SHP77 (cell line): ENCODE measurements at regions not wholly inside any gene's neighbourhood (a gene's known extent, or its start where the extent isn't known, plus 50 kb on each side); places are given as distances from the start of the nearest gene placed in this dataset.
"Not testable (repeated sequence)": the region's sequence is repeated elsewhere in the genome, so short reads cannot be mapped to it uniquely, and the experiment has no call there.

Experiments
- DNase-seq, 2 experiments: peaks; one replicate each; lab custom pipeline; 2025; lab: John Stamatoyannopoulos, UW

DNA sequence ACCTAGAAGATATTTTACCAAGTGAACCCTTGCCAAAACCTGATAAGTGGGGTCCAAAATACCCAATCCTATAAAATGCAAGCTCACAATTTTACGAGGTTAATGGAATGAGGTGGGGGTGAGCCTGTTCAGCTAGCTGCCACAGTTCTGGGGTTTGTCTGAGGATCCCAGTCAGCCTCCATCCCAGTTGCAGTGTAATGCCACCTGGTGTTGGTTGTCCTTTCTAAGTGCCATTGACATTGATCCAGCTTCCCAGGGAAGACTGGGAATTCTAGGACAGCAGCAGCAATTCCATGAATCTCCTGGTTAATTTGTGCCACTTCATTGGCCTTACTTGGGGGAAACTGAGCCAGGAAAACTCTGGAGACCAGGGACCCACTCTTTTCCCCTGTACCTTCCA, 298.3 kb downstream of the RWDD3 start:
- no peak for DNase-seq

- DNase-seq, result no peak
Measured at GRCh38 chr1:95534985-95535384, 301.0 kb downstream of the RWDD3 start.

- no peak for DNase-seq
Measured at GRCh38 chr1:95535614-95536013, 301.6 kb downstream of the RWDD3 start.

DNA sequence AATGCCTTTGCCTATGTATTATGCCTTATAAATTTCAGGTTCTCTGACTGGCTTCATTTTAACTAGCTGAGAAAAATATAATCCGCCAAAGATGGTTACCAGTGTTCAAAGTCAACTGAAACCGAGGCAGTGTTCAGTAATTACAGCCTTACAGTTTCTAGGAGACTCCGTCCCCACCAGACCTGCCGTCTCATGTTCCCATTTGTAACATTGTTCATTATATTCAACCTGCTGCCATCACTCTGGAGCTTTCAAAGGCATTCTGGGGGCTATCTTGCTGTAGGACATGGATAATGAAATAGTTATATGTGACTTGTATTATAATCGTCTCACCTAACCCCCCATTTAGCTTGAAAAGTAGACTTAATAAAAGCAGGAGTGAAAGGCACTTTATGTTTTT, 302.5 kb downstream of the RWDD3 start:
- DNase-seq, result no peak

DNA sequence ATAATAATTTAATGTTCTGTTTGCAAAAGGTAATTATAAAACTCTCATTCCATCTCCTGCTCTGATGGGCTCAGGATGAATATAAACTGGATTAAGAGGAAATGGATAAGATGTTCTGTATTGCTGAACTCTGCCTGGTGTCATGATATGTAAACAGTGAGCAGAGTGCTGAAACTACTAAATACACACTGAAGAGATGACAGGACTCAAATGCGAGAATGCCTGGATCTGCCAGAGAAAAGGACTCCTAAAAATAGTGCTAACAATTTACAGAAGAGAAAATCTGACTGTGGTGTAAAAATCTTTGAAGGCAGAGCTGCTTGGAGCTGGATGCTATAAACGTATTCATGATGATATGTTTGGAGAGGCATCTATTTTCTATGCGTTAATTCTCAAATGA, 303.2 kb downstream of the RWDD3 start:
- no peak for DNase-seq

GRCh38 chr1:95538242-95538641, 304.2 kb downstream of the RWDD3 start:
- DNase-seq, result not testable (repeated sequence)

- DNase-seq, result no peak
Measured at GRCh38 chr1:95542936-95543335, 308.9 kb downstream of the RWDD3 start.

DNA sequence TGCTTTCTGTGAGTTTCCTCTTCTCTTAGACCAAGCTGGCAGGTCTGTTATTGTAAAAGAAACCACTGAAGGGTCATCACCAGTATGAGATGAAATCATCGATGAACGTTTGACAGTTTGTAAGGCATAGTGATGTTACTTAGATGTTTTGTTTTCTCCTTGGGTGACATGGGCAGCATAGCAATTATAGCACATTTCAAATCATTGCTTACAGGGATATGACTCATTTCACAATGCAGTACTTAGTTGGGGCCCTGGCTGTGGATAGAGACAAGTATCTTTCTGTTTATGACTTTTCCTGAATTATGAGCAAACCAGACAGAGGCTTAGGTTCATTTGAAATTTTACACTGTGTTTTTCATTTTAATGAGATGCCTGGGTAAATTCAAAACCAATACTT, 313.0 kb downstream of the RWDD3 start:
- DNase-seq, result no peak

DNA sequence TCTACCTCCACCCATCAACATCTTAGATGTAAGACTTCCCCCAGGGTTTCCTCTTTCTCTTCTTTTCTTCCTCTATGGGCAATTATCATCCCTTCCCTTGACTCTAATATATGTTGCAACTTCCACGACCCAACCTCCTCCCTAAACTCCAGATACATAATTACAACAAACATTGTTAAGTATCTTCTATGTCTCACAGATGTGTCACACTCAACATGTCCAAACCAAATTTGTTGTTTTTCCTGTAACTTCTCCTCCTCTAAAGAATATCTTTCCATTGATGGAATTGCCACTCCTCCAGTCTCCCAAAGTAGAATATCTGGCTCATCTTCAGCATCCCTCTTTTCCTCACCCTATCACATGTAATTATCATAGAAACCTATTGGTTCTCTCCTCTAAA, 314.2 kb downstream of the RWDD3 start:
- no peak for DNase-seq

GRCh38 chr1:95551201-95551600, 317.2 kb downstream of the RWDD3 start:
- no peak for DNase-seq

DNA sequence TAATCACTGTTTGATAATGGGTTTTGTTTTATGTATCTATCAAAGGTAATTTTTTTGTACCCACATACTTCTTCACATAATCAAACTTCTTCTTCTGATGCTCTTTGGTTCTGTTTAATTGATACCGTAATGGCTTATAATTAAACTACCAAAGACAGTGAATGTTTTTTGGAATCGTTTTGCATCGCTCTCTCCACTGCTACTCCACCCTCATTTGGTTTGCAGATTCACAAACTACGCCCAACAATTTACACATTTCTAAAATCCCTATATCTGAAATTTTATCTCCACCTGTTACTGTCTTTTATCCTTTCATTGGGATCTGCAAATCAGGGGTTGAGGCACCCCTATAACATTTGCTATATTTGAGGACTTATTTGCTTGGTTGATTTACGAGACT, 319.6 kb downstream of the RWDD3 start:
- DNase-seq, result no peak

- no peak for DNase-seq
Measured at GRCh38 chr1:95554408-95554807, 320.4 kb downstream of the RWDD3 start.

GRCh38 chr1:95558791-95559190, 324.8 kb downstream of the RWDD3 start:
- no peak for DNase-seq

DNA sequence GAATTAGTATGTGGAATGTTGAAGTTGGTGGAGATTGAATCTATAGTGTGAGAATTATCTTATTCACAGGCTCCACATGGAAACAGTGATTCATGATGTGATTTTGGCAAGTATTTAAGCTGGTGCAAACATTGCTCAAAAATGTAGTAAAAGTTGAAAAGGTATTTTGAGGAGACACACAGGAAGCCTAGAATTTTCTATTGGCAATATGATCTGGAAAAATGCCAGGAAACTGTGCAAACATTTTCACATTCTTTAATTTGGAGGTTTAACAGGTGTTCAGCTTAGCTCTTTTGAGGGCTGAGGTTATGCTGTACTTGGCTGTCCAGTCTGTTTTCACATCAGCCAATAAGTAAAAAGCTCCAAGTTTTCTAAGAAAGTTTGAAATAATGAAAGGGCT, 327.3 kb downstream of the RWDD3 start:
- DNase-seq, result no peak

DNA sequence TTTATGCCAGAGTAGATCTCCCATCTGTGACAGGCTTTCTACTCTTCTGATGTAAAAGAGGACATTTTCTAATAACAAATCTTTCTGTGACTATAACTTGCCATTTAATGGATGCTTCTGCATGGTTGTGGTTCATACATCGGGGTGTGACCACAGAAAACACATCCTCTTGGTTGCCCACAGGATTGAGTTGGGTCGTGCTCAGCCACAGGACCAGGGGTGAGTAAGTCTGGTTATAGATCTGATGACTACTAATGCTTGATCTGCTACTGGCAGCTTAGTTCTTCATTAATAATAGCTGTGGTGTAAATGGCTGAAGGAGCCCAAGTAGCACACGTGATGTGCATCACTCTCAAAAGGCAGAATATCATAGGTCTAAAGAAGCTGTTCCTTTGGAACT, 328.2 kb downstream of the RWDD3 start:
- DNase-seq, result no peak

GRCh38 chr1:95572002-95572401, 338.0 kb downstream of the RWDD3 start:
- DNase-seq, result no peak

GRCh38 chr1:95572962-95573361, 339.0 kb downstream of the RWDD3 start:
- no peak for DNase-seq

- DNase-seq, result no peak
Measured at GRCh38 chr1:95575291-95575690, 341.3 kb downstream of the RWDD3 start.

- no peak for DNase-seq
Measured at GRCh38 chr1:95578462-95578861, 344.5 kb downstream of the RWDD3 start.

GRCh38 chr1:95582191-95582590, 348.2 kb downstream of the RWDD3 start:
- no peak for DNase-seq

DNA sequence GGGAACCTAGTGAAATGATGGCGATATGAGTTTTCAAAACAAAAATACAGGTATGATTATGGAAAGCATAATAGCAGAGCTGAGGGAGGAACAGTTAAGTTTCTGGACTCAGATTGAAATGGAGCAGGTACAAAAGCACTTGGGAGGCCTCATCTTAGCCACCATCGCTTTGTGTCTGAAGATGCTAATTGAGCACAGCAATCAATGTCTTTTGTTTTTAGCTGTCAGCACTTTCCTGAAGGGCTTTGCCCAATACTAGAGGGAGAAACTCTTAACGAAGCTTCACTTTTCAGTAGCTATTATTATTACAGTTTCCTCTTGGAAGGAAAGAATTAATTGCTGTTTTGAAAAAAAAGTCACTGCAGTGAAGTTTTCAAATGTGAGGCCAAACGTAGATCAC, 348.7 kb downstream of the RWDD3 start:
- no peak for DNase-seq

GRCh38 chr1:95583661-95584210, 349.7 kb downstream of the RWDD3 start:
- no peak for DNase-seq

DNA sequence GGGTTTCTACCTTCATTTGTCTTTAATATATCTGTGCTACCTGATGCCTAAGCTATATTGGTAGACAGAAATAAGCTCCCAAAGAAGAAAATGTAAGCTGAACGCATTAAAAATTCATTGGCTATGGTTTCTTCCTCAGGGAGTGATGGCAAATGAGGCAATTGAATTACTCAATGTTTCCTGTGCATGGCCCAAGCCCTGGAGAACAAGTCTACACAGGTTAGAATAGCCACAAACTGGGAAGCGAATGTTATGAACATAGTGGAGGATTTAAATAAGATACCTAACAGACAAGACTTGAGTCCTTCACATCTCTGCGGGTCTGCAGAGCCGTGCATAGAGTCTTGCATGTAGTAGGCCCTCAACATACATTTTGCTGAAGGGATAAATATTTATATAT, 350.3 kb downstream of the RWDD3 start:
- DNase-seq, result no peak

- DNase-seq, result no peak
Measured at GRCh38 chr1:95604771-95605170, 370.8 kb downstream of the RWDD3 start.

DNA sequence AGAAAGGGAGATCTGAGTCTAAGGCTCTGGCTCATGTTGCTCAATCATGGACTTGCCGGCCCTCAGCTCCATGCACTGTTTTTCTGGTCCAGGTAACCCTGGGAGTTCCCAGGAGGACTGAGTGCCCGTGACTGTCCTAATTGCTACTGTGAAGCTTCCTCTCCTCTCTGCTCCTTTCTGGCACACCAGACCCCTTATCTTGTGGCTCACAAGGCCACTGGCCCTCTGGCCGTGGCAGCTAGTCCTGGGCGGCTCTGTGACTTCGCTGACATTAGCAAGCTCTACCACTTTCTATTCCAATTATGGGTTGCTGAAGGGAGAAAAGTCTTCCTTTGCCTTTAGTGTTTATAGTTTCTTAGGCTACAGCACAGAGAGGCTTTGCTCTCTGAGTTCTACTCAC, 380.2 kb downstream of the RWDD3 start:
- no peak for DNase-seq
